PC-9 (cell line): ENCODE measurements at regions not wholly inside any gene's neighbourhood (a gene's known extent, or its start where the extent isn't known, plus 50 kb on each side); places are given as distances from the start of the nearest gene placed in this dataset.
"Not testable (repeated sequence)": the region's sequence is repeated elsewhere in the genome, so short reads cannot be mapped to it uniquely, and the experiment has no call there.

Experiments used
- BruUV-seq: library from RNA; stranded (reverse); fragments of 400-500 nt; replicated peaks from 2 replicates; lab custom pipeline; 2021; lab: Mats Ljungman, UMichigan
- CTCF ChIA-PET: fragments of 300-600 bp; sonication (Branson Sonifier 250); formaldehyde crosslinking; loops from one replicate; lab custom pipeline; 2022; ENCODE audit warnings: antibody characterized with exemption; lab: Charles Lee
- POLR2A ChIA-PET: fragments of 300-600 bp; sonication (Branson Sonifier 250); formaldehyde crosslinking; loops from one replicate; lab custom pipeline; 2022; ENCODE audit warnings: antibody characterized with exemption; ENCODE audit not compliant: unreplicated experiment; lab: Charles Lee
- DNase-seq, 2 experiments: peaks; one replicate each; pipeline versions ENCODE4 v3.0.0 to v3.0.0-alpha.2; 2015 to 2022; ENCODE audit warnings: mixed read lengths in 1 of 2
- H2AFZ ChIP-seq: fragments of 200-600 bp; sonication (generic); 2 replicates; pipeline ENCODE4 v1.8.1; 2017; ENCODE audit warnings: antibody characterized with exemption
- H3F3A ChIP-seq: fragments of 200-600 bp; sonication (generic); 2 replicates; pipeline ENCODE4 v1.8.1; 2017; ENCODE audit warnings: antibody characterized with exemption, mild to moderate bottlenecking, low read depth; ENCODE audit not compliant: insufficient read depth
- H3K27ac ChIP-seq: fragments of 200-600 bp; sonication (generic); 2 replicates; pipeline ENCODE4 v1.6.1; 2016; ENCODE audit warnings: mixed run types
- H3K27me3 ChIP-seq: fragments of 200-600 bp; sonication (generic); 2 replicates; pipeline ENCODE4 v1.6.1; 2016; ENCODE audit warnings: low read depth, mixed run types; ENCODE audit not compliant: insufficient read depth
- H3K36me3 ChIP-seq: fragments of 200-600 bp; sonication (generic); 2 replicates; pipeline ENCODE4 v1.6.1; 2016; ENCODE audit warnings: low read depth, mixed run types
- H3K4me1 ChIP-seq: fragments of 200-600 bp; sonication (generic); replicated peaks from 2 replicates; pipeline ENCODE4 v1.6.1; 2016; ENCODE audit warnings: mixed run types; ENCODE audit not compliant: insufficient read depth
- H3K4me2 ChIP-seq: fragments of 200-600 bp; sonication (generic); 2 replicates; pipeline ENCODE4 v1.6.1; 2017; ENCODE audit warnings: mixed run types
- H3K4me3 ChIP-seq: fragments of 200-600 bp; sonication (generic); 2 replicates; pipeline ENCODE4 v1.6.1; 2016; ENCODE audit warnings: mixed run types
- H3K79me2 ChIP-seq: fragments of 200-600 bp; sonication (generic); 2 replicates; pipeline ENCODE4 v1.6.1; 2017; ENCODE audit warnings: low read depth, mixed run types
- H3K9me2 ChIP-seq: fragments of 200-600 bp; sonication (generic); 2 replicates; pipeline ENCODE4 v1.8.1; 2017; ENCODE audit warnings: mild to moderate bottlenecking; ENCODE audit not compliant: insufficient read depth
- H3K9me3 ChIP-seq: fragments of 200-600 bp; sonication (generic); 2 replicates; pipeline ENCODE4 v1.8.1; 2016; ENCODE audit warnings: low read depth; ENCODE audit not compliant: insufficient read depth
- H4K20me1 ChIP-seq: fragments of 200-600 bp; sonication (generic); 2 replicates; pipeline ENCODE4 v1.8.1; 2017; ENCODE audit not compliant: insufficient read depth
- EZH2 ChIP-seq: fragments of 200-600 bp; sonication (generic); IDR thresholded peaks from 2 replicates; pipeline ENCODE4 v1.8.0; 2017; ENCODE audit warnings: antibody characterized with exemption, low read depth
- intact Hi-C: fragments of 100-400 bp; cut with micrococcal nuclease; formaldehyde crosslinking; loops from one replicate; pipeline ENCODE4 v1.10.0; 2022; ENCODE audit not compliant: unreplicated experiment
- TF ChIP-seq, protein P1 (sequence below): fragments of 200-600 bp; sonication (generic); conservative IDR thresholded peaks from 2 replicates; pipeline ENCODE4 v1.6.1; 2017; ENCODE audit warnings: mixed run types, antibody characterized with exemption, mild to moderate bottlenecking, moderate library complexity

DNA sequence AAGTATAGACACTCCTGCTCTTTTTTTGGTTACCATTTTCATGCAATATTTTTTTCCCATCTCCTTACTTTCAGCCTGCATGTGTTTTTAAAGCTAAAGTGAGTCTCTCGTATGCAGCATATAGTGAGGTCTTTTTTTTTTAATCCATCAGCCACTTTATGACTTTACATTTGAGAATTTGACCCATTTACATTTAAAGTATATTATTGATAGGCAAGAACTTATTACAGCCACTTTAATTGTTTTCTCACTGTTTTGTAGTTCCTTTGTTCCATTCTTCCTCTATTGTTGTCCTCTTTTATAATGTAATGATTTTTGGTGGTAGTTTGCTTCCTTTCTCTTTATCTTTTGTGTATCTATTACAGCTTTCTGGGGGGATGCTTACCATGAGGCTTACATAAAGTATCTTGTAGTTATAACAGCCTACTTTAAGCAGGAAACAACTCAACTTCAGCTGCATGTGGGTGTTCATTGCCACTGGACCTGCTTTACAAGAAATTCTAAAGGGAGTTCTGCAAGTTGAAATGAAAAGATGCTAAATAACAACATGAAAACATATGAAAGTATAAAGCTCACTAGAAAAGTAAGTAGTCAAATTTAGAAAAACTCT is 71.8 kb downstream of the TNFAIP3 start:
- POLR2A ChIA-PET = interaction anchor here (0.6 to 0.9 kb wide), 2 partner anchors 13 to 222 kb away, joined by 3 to 14 read pairs; no protein-coding TSS in a partner anchor
- H3F3A ChIP-seq = peaks cover 2% of the 10 kb centered on the region
- no peak for TF ChIP-seq EZH2
- TF ChIP-seq, protein P1, sequence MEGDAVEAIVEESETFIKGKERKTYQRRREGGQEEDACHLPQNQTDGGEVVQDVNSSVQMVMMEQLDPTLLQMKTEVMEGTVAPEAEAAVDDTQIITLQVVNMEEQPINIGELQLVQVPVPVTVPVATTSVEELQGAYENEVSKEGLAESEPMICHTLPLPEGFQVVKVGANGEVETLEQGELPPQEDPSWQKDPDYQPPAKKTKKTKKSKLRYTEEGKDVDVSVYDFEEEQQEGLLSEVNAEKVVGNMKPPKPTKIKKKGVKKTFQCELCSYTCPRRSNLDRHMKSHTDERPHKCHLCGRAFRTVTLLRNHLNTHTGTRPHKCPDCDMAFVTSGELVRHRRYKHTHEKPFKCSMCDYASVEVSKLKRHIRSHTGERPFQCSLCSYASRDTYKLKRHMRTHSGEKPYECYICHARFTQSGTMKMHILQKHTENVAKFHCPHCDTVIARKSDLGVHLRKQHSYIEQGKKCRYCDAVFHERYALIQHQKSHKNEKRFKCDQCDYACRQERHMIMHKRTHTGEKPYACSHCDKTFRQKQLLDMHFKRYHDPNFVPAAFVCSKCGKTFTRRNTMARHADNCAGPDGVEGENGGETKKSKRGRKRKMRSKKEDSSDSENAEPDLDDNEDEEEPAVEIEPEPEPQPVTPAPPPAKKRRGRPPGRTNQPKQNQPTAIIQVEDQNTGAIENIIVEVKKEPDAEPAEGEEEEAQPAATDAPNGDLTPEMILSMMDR = no peak
- no peak overlapping the region for H3K4me3 ChIP-seq
- BruUV-seq = no TSS peak
- H3K27ac ChIP-seq = no peak overlapping the region
- H3K36me3 ChIP-seq = no peaks in the 10 kb centered on the region
- no peak for DNase-seq
- H3K27me3 ChIP-seq = no peaks in the 10 kb centered on the region
- peaks cover 7% of the 10 kb centered on the region for H3K4me1 ChIP-seq
- no peaks in the 10 kb centered on the region for H3K9me2 ChIP-seq
- CTCF ChIA-PET = interaction anchor here (0.6 to 0.7 kb wide), 4 partner anchors 64 to 231 kb away, joined by 3 to 7 read pairs (median 4); no protein-coding TSS in a partner anchor
- intact Hi-C loops = no loop called here
- H3K79me2 ChIP-seq = no peaks in the 10 kb centered on the region
- H3K9me3 ChIP-seq = peaks cover 21% of the 10 kb centered on the region
- H4K20me1 ChIP-seq = no peaks in the 10 kb centered on the region
- no peak overlapping the region for H3K4me2 ChIP-seq
- H2AFZ ChIP-seq = no peak overlapping the region

DNA sequence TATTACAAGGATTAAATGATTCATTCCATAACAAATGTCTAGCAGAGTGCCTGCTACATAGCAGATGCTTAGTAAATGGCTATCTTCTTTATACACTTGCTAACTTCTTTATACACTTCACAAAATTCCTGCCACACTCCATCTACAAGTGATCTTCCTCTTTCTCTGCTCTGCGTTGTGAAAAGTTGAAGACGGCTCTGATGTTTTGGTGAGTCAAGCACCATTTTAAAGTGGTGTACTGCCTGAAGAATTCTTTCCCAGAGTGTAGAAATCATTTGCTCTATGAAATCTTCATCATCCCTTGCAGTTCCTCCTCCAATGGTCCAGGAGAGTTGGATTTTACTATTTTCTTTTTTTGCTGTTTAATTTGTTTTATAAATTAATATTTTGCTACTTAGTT is 74.9 kb downstream of the TNFAIP3 start:
- no peaks in the 10 kb centered on the region for H3K27me3 ChIP-seq
- H4K20me1 ChIP-seq = no peaks in the 10 kb centered on the region
- no peaks in the 10 kb centered on the region for H3K79me2 ChIP-seq
- H3K27ac ChIP-seq = no peak overlapping the region
- ChIA-PET CTCF (no interaction called here), POLR2A (no interaction called here)
- H3K4me2 ChIP-seq = no peak overlapping the region
- H3K4me3 ChIP-seq = no peak overlapping the region
- DNase-seq = no peak
- H3K36me3 ChIP-seq = no peaks in the 10 kb centered on the region
- BruUV-seq = no TSS peak
- no peaks in the 10 kb centered on the region for H3K4me1 ChIP-seq
- H3K9me2 ChIP-seq = no peaks in the 10 kb centered on the region
- TF ChIP-seq, protein P1 = no peak
- no peak for TF ChIP-seq EZH2
- no peak overlapping the region for H2AFZ ChIP-seq
- H3K9me3 ChIP-seq = peaks cover 8% of the 10 kb centered on the region; the same call in 1 of the 2 replicates
- intact Hi-C loops = no loop called here
- H3F3A ChIP-seq = no peaks in the 10 kb centered on the region

DNA sequence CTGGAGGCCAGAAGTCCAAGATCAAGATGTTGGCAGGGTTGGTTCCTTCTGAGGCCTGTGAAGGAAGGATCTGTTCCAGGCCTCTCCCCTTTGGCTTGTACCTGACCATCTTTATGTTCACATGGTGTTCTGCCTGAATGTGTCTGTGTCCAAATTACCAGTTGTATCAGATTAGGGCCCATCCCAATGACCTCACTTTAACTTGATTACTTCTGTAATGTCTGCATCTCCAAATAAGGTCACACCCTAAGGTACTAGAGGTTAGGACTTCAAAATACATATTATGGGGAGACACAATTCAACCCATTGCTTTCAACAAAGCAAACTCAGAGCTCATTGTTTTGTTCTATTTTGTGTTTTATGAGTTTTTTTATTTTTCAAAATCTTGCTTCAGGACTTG is 75.7 kb downstream of the TNFAIP3 start:
- intact Hi-C loops = no loop called here
- Histone ChIP-seq H3K4me2 (no peak overlapping the region), H2AFZ (no peak overlapping the region)

DNA sequence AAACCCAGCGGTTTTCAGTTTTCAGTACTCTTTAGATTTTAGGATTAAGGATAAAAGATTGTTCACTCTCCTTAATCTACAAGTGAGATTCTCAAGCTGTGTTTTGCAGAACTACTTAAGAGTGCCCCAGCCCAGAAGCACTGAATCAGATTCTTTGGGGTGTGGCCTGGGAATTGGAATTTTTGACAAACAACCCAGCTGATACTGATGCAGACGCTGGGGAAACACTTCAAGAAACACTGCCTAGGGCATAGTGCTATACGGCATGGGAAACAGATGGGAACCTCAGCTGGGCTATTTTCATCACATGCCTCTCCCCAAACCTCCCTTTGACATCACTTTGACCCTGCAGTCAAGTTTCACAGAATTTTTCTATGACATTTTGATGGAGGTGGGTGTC is 77.3 kb downstream of the TNFAIP3 start:
- CTCF ChIA-PET = interaction anchor here (0.6 to 1.3 kb wide), 5 partner anchors 9 to 287 kb away, joined by 3 to 5 read pairs (median 4); no protein-coding TSS in a partner anchor
- H3K27ac ChIP-seq, DNase-seq, POLR2A ChIA-PET, H3K4me1 ChIP-seq, BruUV-seq, H3K9me3 ChIP-seq, H3K4me3 ChIP-seq, H3K4me2 ChIP-seq, H3K9me2 ChIP-seq, H4K20me1 ChIP-seq, H2AFZ ChIP-seq, H3F3A ChIP-seq, H3K36me3 ChIP-seq, H3K79me2 ChIP-seq, H3K27me3 ChIP-seq: not testable (repeated sequence)
- intact Hi-C loops = loop anchor here (2.0 kb wide), 1 partner anchor 78 kb away; the partner anchor contains the start of gene TNFAIP3

More for the DNA sequence above, 75.7 kb downstream of the TNFAIP3 start:
- ChIA-PET POLR2A (no interaction called here), CTCF (no interaction called here)
- Histone ChIP-seq H3K9me2 (no peaks in the 10 kb centered on the region), H3K79me2 (no peaks in the 10 kb centered on the region), H3K36me3 (no peaks in the 10 kb centered on the region), H3F3A (no peaks in the 10 kb centered on the region), H3K27ac (no peak overlapping the region), H3K4me3 (no peak overlapping the region), H3K9me3 (0 out of 2 replicates have a peak, but pooled peaks cover 8% of the 10 kb centered on the region), H3K4me1 (no peaks in the 10 kb centered on the region), H3K27me3 (no peaks in the 10 kb centered on the region), H4K20me1 (no peaks in the 10 kb centered on the region)
- no peak for DNase-seq
- no TSS peak for BruUV-seq
- no peak for TF ChIP-seq EZH2
- TF ChIP-seq, protein P1 = no peak
